Natural killer cell (primary cell): ENCODE measurements at regions not wholly inside any gene's neighbourhood (a gene's known extent, or its start where the extent isn't known, plus 50 kb on each side); places are given as distances from the start of the nearest gene placed in this dataset.

ENCODE experiments used
- ATAC-seq, 3 donors: fragments of 150-1000 bp in 2 of 3; fragments of 200-7000 bp in 1 of 3; cut with Tn5 transposase; 1 replicate in 1 of 3; 2 replicates in 2 of 3; pipeline ENCODE4 v1.10.0; 2021; ENCODE audit warnings: mild to moderate bottlenecking in 2 of 3, moderate library complexity in 2 of 3
- DNase-seq, 2 donors: peaks; one replicate each; pipeline versions ENCODE4 v3.0.0 to v3.0.0-alpha.2; 2013 to 2021; ENCODE audit warnings: mixed read lengths in 1 of 2
- H3K27ac ChIP-seq: one replicate; pipeline ENCODE4 v1.5.1; 2013; ENCODE audit warnings: mild to moderate bottlenecking, low read length
- H3K27me3 ChIP-seq: one replicate; pipeline ENCODE4 v1.6.1; 2013; ENCODE audit warnings: low read length; ENCODE audit not compliant: control insufficient read depth, insufficient read depth
- H3K36me3 ChIP-seq: one replicate; pipeline ENCODE4 v1.6.1; 2013; ENCODE audit warnings: low read length; ENCODE audit not compliant: control insufficient read depth, insufficient read depth
- H3K4me1 ChIP-seq: one replicate; pipeline ENCODE4 v1.6.1; 2013; ENCODE audit warnings: low read length; ENCODE audit not compliant: control insufficient read depth, insufficient read depth
- H3K4me3 ChIP-seq: one replicate; pipeline ENCODE4 v1.5.1; 2013; ENCODE audit warnings: low read length
- H3K9me3 ChIP-seq: one replicate; pipeline ENCODE4 v1.6.1; 2013; ENCODE audit warnings: low read length; ENCODE audit not compliant: control insufficient read depth, insufficient read depth
- H3K27ac Mint-ChIP-seq, 2 donors: one replicate each; pipeline ENCODE4 v1.8.0; 2022; ENCODE audit warnings: mild to moderate bottlenecking in 2 of 2, mixed read lengths in 2 of 2, moderate library complexity in 1 of 2
- H3K27me3 Mint-ChIP-seq, 2 donors: one replicate each; pipeline ENCODE4 v1.8.0; 2022; ENCODE audit warnings: low read depth in 2 of 2, mixed read lengths in 2 of 2
- H3K36me3 Mint-ChIP-seq: one replicate; pipeline ENCODE4 v1.8.0; 2022; ENCODE audit warnings: mixed read lengths
- H3K4me1 Mint-ChIP-seq, 2 donors: one replicate each; pipeline ENCODE4 v1.8.0; 2022; ENCODE audit warnings: mixed read lengths in 2 of 2
- H3K4me3 Mint-ChIP-seq: one replicate; pipeline ENCODE4 v1.8.0; 2022; ENCODE audit warnings: mild to moderate bottlenecking, moderate library complexity, mixed read lengths
- H3K9me3 Mint-ChIP-seq, 2 donors: one replicate each; pipeline ENCODE4 v1.8.0; 2022; ENCODE audit warnings: mixed read lengths in 2 of 2
- CTCF ChIP-seq: fragments of 200-600 bp; IDR thresholded peaks from one replicate; pipeline ENCODE4 v1.8.0; 2022; ENCODE audit warnings: antibody characterized with exemption
- WGBS: methylation state at CpG from one replicate; pipeline ENCODE4 v1.1.7; 2013; ENCODE audit warnings: missing lambda C conversion rate; ENCODE audit not compliant: insufficient coverage; 5-methylcytosine and 5-hydroxymethylcytosine counted together
- intact Hi-C: fragments of 100-400 bp; cut with micrococcal nuclease; formaldehyde crosslinking; loops from one replicate; pipeline ENCODE4 v1.14.2; 2022

GRCh38 chr13:53158201-53158600 lies 129.6 kb downstream of the OLFM4 start:
- intact Hi-C loops, result loop anchor here (10.0 kb wide), 1 partner anchor 263 kb away; no protein-coding TSS in a partner anchor
- Histone ChIP-seq H3K9me3 (no peaks in the 10 kb centered on the region), H3K4me3 (no peak overlapping the region), H3K27me3 (no peaks in the 10 kb centered on the region), H3K36me3 (no peaks in the 10 kb centered on the region), H3K27ac (no peak overlapping the region), H3K4me1 (no peaks in the 10 kb centered on the region)
- Mint-ChIP-seq H3K9me3 (no peaks in the 10 kb centered on the region), H3K27me3 (peaks cover 8 to 9% of the 10 kb centered on the region in 2 donors), H3K4me1 (no peaks in the 10 kb centered on the region), H3K4me3 (no peak overlapping the region), H3K36me3 (no peaks in the 10 kb centered on the region), H3K27ac (no peak overlapping the region)
- ATAC-seq (no peak), DNase-seq (no peak)
- TF ChIP-seq CTCF, result no peak
- WGBS, result no CpG with 5 or more reads among the region's 1 CpG

DNA sequence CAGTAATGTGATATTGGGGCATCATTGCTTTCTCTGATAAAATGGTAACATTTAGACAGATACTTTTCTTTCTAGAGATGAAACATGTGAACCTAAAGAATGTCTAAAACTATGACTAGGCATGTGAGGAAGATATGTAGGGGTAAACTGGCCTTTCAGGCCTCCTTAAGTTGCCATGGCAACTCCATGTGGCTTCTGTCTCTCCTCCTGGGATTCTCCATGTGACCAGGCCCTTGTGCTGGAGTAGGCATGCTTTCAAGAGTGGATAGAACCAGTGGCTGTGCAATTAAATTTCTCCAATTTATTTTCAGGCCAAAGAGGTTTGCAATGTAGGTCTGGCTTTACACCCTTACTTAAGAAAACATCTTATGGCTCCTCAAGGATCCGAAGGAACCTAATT lies 130.8 kb downstream of the OLFM4 start:
- peaks cover 8 to 13% of the 10 kb centered on the region in 2 donors for H3K27me3 Mint-ChIP-seq
- DNase-seq (no peak), ATAC-seq (no peak)
- Histone ChIP-seq H3K4me3 (no peak overlapping the region), H3K27me3 (no peaks in the 10 kb centered on the region), H3K4me1 (no peaks in the 10 kb centered on the region), H3K27ac (no peak overlapping the region), H3K9me3 (no peaks in the 10 kb centered on the region), H3K36me3 (no peaks in the 10 kb centered on the region)
- no peaks in the 10 kb centered on the region for H3K4me1 Mint-ChIP-seq
- no peak for TF ChIP-seq CTCF
- 90% methylated on average over 1 of the region's 1 CpG for WGBS
- H3K9me3 Mint-ChIP-seq, result no peaks in the 10 kb centered on the region
- no peak overlapping the region for H3K27ac Mint-ChIP-seq
- no peak overlapping the region for H3K4me3 Mint-ChIP-seq
- intact Hi-C loops, result loop anchor here (10.0 kb wide), 1 partner anchor 265 kb away; no protein-coding TSS in a partner anchor
- no peaks in the 10 kb centered on the region for H3K36me3 Mint-ChIP-seq

DNA sequence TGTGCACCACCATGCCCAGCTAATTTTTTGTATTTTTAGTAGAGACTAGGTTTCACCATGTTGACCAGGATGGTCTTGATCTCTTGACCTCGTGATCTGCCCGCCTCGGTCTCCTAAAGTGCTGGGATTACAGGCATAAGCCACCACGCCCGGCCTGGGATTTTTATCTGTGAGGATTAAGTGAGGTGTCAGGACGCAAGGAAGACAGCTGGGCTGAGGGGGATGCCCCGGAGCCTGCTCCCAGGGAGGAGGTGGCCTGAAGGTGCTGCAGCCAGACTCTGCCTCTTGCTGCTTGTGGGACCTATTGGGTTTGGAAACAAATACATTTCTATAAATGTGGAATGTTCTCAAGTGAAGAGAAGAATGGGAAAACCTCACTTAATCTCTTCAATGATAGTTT lies 131.6 kb downstream of the OLFM4 start:
- Histone ChIP-seq H3K9me3 (no peaks in the 10 kb centered on the region), H3K27me3 (no peaks in the 10 kb centered on the region), H3K36me3 (no peaks in the 10 kb centered on the region), H3K4me3 (no peak overlapping the region), H3K27ac (no peak overlapping the region), H3K4me1 (no peaks in the 10 kb centered on the region)
- H3K4me1 Mint-ChIP-seq, result no peaks in the 10 kb centered on the region
- no peak for TF ChIP-seq CTCF
- DNase-seq (no peak), ATAC-seq (no peak)
- H3K4me3 Mint-ChIP-seq, result no peak overlapping the region
- intact Hi-C loops, result no loop called here
- no peak overlapping the region for H3K27ac Mint-ChIP-seq
- 89% methylated on average over 7 of the region's 7 CpGs for WGBS
- peaks cover 9 to 12% of the 10 kb centered on the region in 2 donors for H3K27me3 Mint-ChIP-seq
- no peaks in the 10 kb centered on the region for H3K9me3 Mint-ChIP-seq
- H3K36me3 Mint-ChIP-seq, result no peaks in the 10 kb centered on the region

GRCh38 chr13:53161251-53161650 lies 132.6 kb downstream of the OLFM4 start:
- H3K4me3 ChIP-seq, result no peak overlapping the region
- H3K4me1 ChIP-seq, result no peaks in the 10 kb centered on the region
- no peaks in the 10 kb centered on the region for H3K36me3 ChIP-seq
- H3K9me3 Mint-ChIP-seq, result no peaks in the 10 kb centered on the region
- H3K27ac Mint-ChIP-seq, result no peak overlapping the region
- no peaks in the 10 kb centered on the region for H3K27me3 ChIP-seq
- TF ChIP-seq CTCF, result no peak
- no peak overlapping the region for H3K4me3 Mint-ChIP-seq
- no peaks in the 10 kb centered on the region for H3K9me3 ChIP-seq
- WGBS, result no CpG with 5 or more reads among the region's 1 CpG
- H3K27ac ChIP-seq, result no peak overlapping the region
- H3K27me3 Mint-ChIP-seq, result peaks cover 13 to 16% of the 10 kb centered on the region in 2 donors
- intact Hi-C loops, result no loop called here
- no peak for ATAC-seq
- DNase-seq, result no peak
- H3K36me3 Mint-ChIP-seq, result no peaks in the 10 kb centered on the region
- H3K4me1 Mint-ChIP-seq, result no peaks in the 10 kb centered on the region
